KMS-11 (cell line): ENCODE measurements at regions not wholly inside any gene's neighbourhood (a gene's known extent, or its start where the extent isn't known, plus 50 kb on each side); places are given as distances from the start of the nearest gene placed in this dataset.

ENCODE experiments used
- H2AFZ ChIP-seq: fragments of 200-600 bp; sonication (generic); 2 replicates; pipeline ENCODE4 v1.6.1; 2016; ENCODE audit warnings: antibody characterized with exemption, mixed run types, low read depth
- H3K27ac ChIP-seq: fragments of 200-600 bp; sonication (generic); 2 replicates; pipeline ENCODE4 v1.6.1; 2016; ENCODE audit warnings: mild to moderate bottlenecking, mixed run types
- H3K27me3 ChIP-seq: fragments of 200-600 bp; sonication (generic); 2 replicates; pipeline ENCODE4 v1.6.1; 2017; ENCODE audit warnings: mild to moderate bottlenecking, low read depth, mixed run types, moderate library complexity; ENCODE audit not compliant: insufficient read depth
- H3K36me3 ChIP-seq: fragments of 200-600 bp; sonication (generic); 2 replicates; pipeline ENCODE4 v1.6.1; 2017; ENCODE audit warnings: mild to moderate bottlenecking, mixed run types; ENCODE audit not compliant: insufficient read depth
- H3K4me1 ChIP-seq: fragments of 200-600 bp; sonication (generic); 2 replicates; pipeline ENCODE4 v1.6.1; 2016; ENCODE audit warnings: mild to moderate bottlenecking, low read depth, mixed run types; ENCODE audit not compliant: poor library complexity, severe bottlenecking
- H3K4me2 ChIP-seq: fragments of 200-600 bp; sonication (generic); 2 replicates; pipeline ENCODE4 v1.7.0; 2016; ENCODE audit warnings: mild to moderate bottlenecking, mixed run types
- H3K4me3 ChIP-seq: fragments of 200-600 bp; sonication (generic); IDR thresholded peaks from 2 replicates; pipeline ENCODE4 v1.6.1; 2017; ENCODE audit warnings: low read depth, low read length, mixed read lengths; ENCODE audit not compliant: insufficient read depth
- H3K79me2 ChIP-seq: fragments of 200-600 bp; sonication (generic); 2 replicates; pipeline ENCODE4 v1.6.1; 2016; ENCODE audit warnings: low read depth, mixed run types; ENCODE audit not compliant: insufficient read depth
- H3K9ac ChIP-seq: fragments of 200-600 bp; sonication (generic); 2 replicates; pipeline ENCODE4 v1.6.1; 2016; ENCODE audit warnings: mild to moderate bottlenecking, mixed run types
- H4K20me1 ChIP-seq: fragments of 200-600 bp; sonication (generic); 2 replicates; pipeline ENCODE4 v1.6.1; 2016; ENCODE audit warnings: mild to moderate bottlenecking, mixed run types; ENCODE audit not compliant: insufficient read depth
- TF ChIP-seq, protein P1 (sequence below): fragments of 200-600 bp; sonication (generic); conservative IDR thresholded peaks from 2 replicates; pipeline ENCODE4 v1.6.1; 2017; ENCODE audit warnings: low read depth, mild to moderate bottlenecking, antibody characterized with exemption, low read length, moderate library complexity, mixed read lengths

DNA sequence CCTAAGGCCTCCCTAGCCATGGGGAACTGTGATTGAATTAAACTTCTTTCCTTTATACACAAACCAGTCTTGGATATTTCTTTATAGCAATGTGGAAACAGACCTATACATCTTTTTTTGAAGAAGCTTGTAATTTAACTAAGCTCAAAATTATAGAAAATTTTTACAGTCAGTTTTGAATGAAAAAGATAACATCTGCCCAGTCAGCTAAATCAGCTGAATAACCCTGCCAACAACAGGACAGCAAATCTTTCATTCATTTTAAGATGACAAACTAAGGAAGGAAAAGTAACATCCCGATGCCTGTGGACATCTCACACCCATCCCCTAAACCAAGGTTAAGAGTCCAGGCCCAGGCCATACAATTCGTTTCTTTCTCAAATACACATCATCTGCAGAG is 541.3 kb upstream of the SLC39A10 start:
- H3K4me1 ChIP-seq = no peaks in the 10 kb centered on the region
- H3K36me3 ChIP-seq = no peaks in the 10 kb centered on the region
- no peak overlapping the region for H3K27ac ChIP-seq
- TF ChIP-seq, protein P1, sequence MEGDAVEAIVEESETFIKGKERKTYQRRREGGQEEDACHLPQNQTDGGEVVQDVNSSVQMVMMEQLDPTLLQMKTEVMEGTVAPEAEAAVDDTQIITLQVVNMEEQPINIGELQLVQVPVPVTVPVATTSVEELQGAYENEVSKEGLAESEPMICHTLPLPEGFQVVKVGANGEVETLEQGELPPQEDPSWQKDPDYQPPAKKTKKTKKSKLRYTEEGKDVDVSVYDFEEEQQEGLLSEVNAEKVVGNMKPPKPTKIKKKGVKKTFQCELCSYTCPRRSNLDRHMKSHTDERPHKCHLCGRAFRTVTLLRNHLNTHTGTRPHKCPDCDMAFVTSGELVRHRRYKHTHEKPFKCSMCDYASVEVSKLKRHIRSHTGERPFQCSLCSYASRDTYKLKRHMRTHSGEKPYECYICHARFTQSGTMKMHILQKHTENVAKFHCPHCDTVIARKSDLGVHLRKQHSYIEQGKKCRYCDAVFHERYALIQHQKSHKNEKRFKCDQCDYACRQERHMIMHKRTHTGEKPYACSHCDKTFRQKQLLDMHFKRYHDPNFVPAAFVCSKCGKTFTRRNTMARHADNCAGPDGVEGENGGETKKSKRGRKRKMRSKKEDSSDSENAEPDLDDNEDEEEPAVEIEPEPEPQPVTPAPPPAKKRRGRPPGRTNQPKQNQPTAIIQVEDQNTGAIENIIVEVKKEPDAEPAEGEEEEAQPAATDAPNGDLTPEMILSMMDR = no peak
- H3K4me2 ChIP-seq = no peak overlapping the region
- no peak overlapping the region for H3K4me3 ChIP-seq
- no peak overlapping the region for H2AFZ ChIP-seq
- H3K79me2 ChIP-seq = no peaks in the 10 kb centered on the region
- H3K9ac ChIP-seq = no peak overlapping the region
- no peaks in the 10 kb centered on the region for H3K27me3 ChIP-seq
- no peaks in the 10 kb centered on the region for H4K20me1 ChIP-seq

DNA sequence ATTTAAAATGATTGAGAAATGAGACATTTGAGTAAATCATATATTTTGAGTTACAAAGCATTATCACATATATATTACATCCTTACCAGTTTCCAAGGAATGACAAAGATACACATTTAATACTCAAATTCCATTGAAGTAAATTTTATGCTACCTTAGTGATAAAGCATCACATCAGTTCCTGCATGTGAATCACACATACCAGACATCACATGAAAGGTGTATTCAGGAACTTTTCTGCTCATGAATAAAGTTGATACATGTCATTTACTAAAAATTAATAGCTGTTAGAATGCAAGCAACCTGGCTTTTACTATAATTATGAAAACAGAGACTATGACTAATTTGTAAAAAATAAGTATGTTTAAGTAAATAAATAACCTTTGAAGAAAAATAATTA is 548.8 kb upstream of the SLC39A10 start:
- H3K36me3 ChIP-seq = no peaks in the 10 kb centered on the region
- no peak overlapping the region for H3K4me2 ChIP-seq
- no peaks in the 10 kb centered on the region for H3K79me2 ChIP-seq
- TF ChIP-seq, protein P1 = no peak
- no peak overlapping the region for H3K27ac ChIP-seq
- H4K20me1 ChIP-seq = no peaks in the 10 kb centered on the region
- H2AFZ ChIP-seq = no peak overlapping the region
- H3K9ac ChIP-seq = no peak overlapping the region
- H3K4me1 ChIP-seq = no peaks in the 10 kb centered on the region
- H3K4me3 ChIP-seq = no peak overlapping the region
- no peaks in the 10 kb centered on the region for H3K27me3 ChIP-seq

DNA sequence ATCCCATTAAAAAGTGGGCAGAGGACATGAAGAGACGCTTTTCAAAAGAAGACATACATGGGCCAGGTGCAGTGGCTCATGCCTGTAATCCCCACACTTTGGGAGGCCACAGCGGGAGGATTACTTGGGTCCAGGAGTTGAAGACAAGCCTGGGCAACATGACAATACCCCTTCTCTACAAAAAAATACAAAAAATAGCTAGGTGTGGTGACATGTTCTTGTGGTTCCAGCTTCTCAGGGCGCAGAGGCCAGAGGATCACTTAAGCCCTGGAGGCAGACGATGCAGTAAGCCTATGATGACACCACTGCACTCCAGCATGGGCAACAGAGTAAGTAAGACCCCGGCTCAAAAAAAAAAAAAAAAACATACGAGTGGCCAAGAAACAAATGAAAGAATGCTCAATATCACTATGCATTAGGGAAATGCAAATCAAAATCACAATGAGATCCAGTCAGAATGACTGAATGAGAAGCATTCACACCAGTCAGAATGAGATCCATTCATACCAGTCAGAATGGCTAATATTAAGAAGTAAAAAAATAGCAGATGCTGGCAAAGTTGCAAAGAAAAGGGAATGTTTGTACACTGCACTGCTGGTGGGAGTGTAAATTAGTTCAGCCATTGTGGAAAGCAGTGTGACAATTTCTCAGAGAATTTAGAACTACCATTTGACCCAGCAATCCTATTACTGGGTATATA is 550.2 kb upstream of the SLC39A10 start:
- no peaks in the 10 kb centered on the region for H4K20me1 ChIP-seq
- no peaks in the 10 kb centered on the region for H3K4me1 ChIP-seq
- no peak overlapping the region for H3K4me3 ChIP-seq
- no peaks in the 10 kb centered on the region for H3K79me2 ChIP-seq
- H3K27me3 ChIP-seq = no peaks in the 10 kb centered on the region
- no peak overlapping the region for H3K9ac ChIP-seq
- H3K4me2 ChIP-seq = no peak overlapping the region
- H2AFZ ChIP-seq = no peak overlapping the region
- no peaks in the 10 kb centered on the region for H3K36me3 ChIP-seq
- TF ChIP-seq, protein P1 = no peak
- H3K27ac ChIP-seq = no peak overlapping the region

DNA sequence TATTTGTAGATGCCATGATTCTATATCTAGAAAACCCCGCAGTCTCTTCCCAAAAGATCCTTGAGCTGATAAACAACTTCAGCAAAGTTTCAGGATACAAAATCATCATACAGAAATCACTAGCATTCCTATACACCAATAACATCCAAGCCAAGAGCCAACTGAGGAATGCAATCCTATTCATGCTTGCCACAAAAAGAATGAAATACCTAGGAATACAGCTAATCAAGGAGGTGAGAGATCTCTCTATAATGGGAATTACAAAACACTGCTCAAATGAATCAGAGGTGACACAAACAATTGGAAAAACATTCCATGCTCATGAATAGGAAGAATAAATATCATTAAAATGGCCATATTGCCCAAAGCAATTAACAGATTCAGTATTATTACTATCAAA is 551.4 kb upstream of the SLC39A10 start:
- H2AFZ ChIP-seq = no peak overlapping the region
- TF ChIP-seq, protein P1 = no peak
- H3K36me3 ChIP-seq = no peaks in the 10 kb centered on the region
- H3K4me2 ChIP-seq = no peak overlapping the region
- H3K27ac ChIP-seq = no peak overlapping the region
- no peak overlapping the region for H3K4me3 ChIP-seq
- no peak overlapping the region for H3K9ac ChIP-seq
- no peaks in the 10 kb centered on the region for H4K20me1 ChIP-seq
- no peaks in the 10 kb centered on the region for H3K4me1 ChIP-seq
- no peaks in the 10 kb centered on the region for H3K79me2 ChIP-seq
- H3K27me3 ChIP-seq = no peaks in the 10 kb centered on the region
